Tibial artery (tissue), 4 donors: ENCODE measurements at regions not wholly inside any gene's neighbourhood (a gene's known extent, or its start where the extent isn't known, plus 50 kb on each side); places are given as distances from the start of the nearest gene placed in this dataset.
"Not testable (repeated sequence)": the region's sequence is repeated elsewhere in the genome, so short reads cannot be mapped to it uniquely, and the experiment has no call there.

ENCODE experiments used
- DNase-seq, 2 donors: peaks; one replicate each; pipeline ENCODE4 v3.0.0-alpha.2; 2019
- H3K27ac ChIP-seq, 2 donors: fragments of 200-600 bp; sonication (generic) in 1 of 2; 1 replicate in 1 of 2; 2 replicates in 1 of 2; pipeline ENCODE4 v1.5.1; 2018 to 2019; ENCODE audit warnings: mild to moderate bottlenecking in 1 of 2
- H3K27me3 ChIP-seq, 2 donors: fragments of 200-600 bp; sonication (generic) in 1 of 2; one replicate each; pipeline versions ENCODE4 v1.5.1 to v1.6.0; 2016 to 2019
- H3K36me3 ChIP-seq, 3 donors: fragments of 200-600 bp; sonication (generic) in 2 of 3; one replicate each; pipeline ENCODE4 v1.5.1; 2016 to 2019; ENCODE audit warnings: mild to moderate bottlenecking in 2 of 3
- H3K4me1 ChIP-seq, 4 donors: fragments of 200-600 bp; sonication (generic) in 2 of 4; 1 replicate in 3 of 4; 2 replicates in 1 of 4; pipeline ENCODE4 v1.5.1; 2016 to 2019
- H3K4me3 ChIP-seq, 2 donors: fragments of 200-600 bp; sonication (generic) in 1 of 2; 1 replicate in 1 of 2; 2 replicates in 1 of 2; pipeline ENCODE4 v1.5.1; 2018 to 2019; ENCODE audit warnings: mild to moderate bottlenecking in 2 of 2
- H3K9me3 ChIP-seq, 3 donors: fragments of 200-600 bp; sonication (generic) in 1 of 3; one replicate each; pipeline ENCODE4 v1.5.1; 2016 to 2019
- CTCF ChIP-seq, 2 experiments: fragments of 200-600 bp in 1 of 2; fragments of 450-650 bp in 1 of 2; IDR thresholded peaks; one replicate each; pipeline ENCODE4 v1.5.1; 2017 to 2019; ENCODE audit warnings: antibody characterized with exemption in 2 of 2, mild to moderate bottlenecking in 1 of 2, moderate library complexity in 1 of 2
- intact Hi-C: fragments of 100-400 bp; cut with DNase I; formaldehyde crosslinking; loops from one replicate; pipeline ENCODE4 v1.15.0; 2023; ENCODE audit warnings: low total_unique reads

- Histone ChIP-seq H3K4me3 (no peak overlapping the region), H3K9me3 (no peaks in the 10 kb centered on the region), H3K4me1 (no peaks in the 10 kb centered on the region), H3K27me3 (no peaks in the 10 kb centered on the region), H3K36me3 (no peaks in the 10 kb centered on the region), H3K27ac (no peak overlapping the region)
- DNase-seq = no peak
- intact Hi-C loops = no loop called here
- TF ChIP-seq CTCF (IDR thresholded peaks at IDR 0.05) = no peak
Observed at GRCh38 chr7:145360511-145361100, 524.8 kb upstream of the TPK1 start.

GRCh38 chr7:145350334-145350733, 514.5 kb upstream of the TPK1 start:
- TF ChIP-seq CTCF (IDR thresholded peaks at IDR 0.05) = no peak
- no peaks in the 10 kb centered on the region for H3K36me3 ChIP-seq
- no peaks in the 10 kb centered on the region for H3K4me1 ChIP-seq
- no peak overlapping the region for H3K4me3 ChIP-seq
- no peak for DNase-seq
- peaks cover 0 to 3% (median 0%) of the 10 kb centered on the region in 3 donors for H3K9me3 ChIP-seq
- intact Hi-C loops = no loop called here
- H3K27me3 ChIP-seq = no peaks in the 10 kb centered on the region
- H3K27ac ChIP-seq = no peak overlapping the region

GRCh38 chr7:145349452-145349851, 513.6 kb upstream of the TPK1 start:
- DNase-seq, H3K4me1 ChIP-seq, H3K36me3 ChIP-seq, H3K9me3 ChIP-seq, H3K27me3 ChIP-seq, H3K27ac ChIP-seq, H3K4me3 ChIP-seq, intact Hi-C loops: not testable (repeated sequence)

GRCh38 chr7:145347271-145347670, 511.4 kb upstream of the TPK1 start:
- Histone ChIP-seq H3K27me3 (no peaks in the 10 kb centered on the region), H3K4me1 (no peaks in the 10 kb centered on the region), H3K4me3 (no peak overlapping the region), H3K27ac (no peak overlapping the region), H3K36me3 (no peaks in the 10 kb centered on the region), H3K9me3 (no peaks in the 10 kb centered on the region)
- TF ChIP-seq CTCF (IDR thresholded peaks at IDR 0.05) = no peak
- intact Hi-C loops = no loop called here
- no peak for DNase-seq

- Histone ChIP-seq H3K9me3 (no peaks in the 10 kb centered on the region), H3K4me3 (no peak overlapping the region), H3K27ac (no peak overlapping the region), H3K36me3 (no peaks in the 10 kb centered on the region), H3K27me3 (no peaks in the 10 kb centered on the region), H3K4me1 (no peaks in the 10 kb centered on the region)
- intact Hi-C loops = no loop called here
- no peak for TF ChIP-seq CTCF (IDR thresholded peaks at IDR 0.05)
- no peak for DNase-seq
Observed at GRCh38 chr7:145339319-145339718, 503.5 kb upstream of the TPK1 start.

GRCh38 chr7:145331522-145331921, 495.7 kb upstream of the TPK1 start:
- no peak for DNase-seq
- Histone ChIP-seq H3K9me3 (no peaks in the 10 kb centered on the region), H3K4me1 (no peaks in the 10 kb centered on the region), H3K4me3 (no peak overlapping the region), H3K36me3 (no peaks in the 10 kb centered on the region), H3K27ac (no peak overlapping the region), H3K27me3 (no peaks in the 10 kb centered on the region)
- TF ChIP-seq CTCF (IDR thresholded peaks at IDR 0.05) = no peak
- intact Hi-C loops = no loop called here
